ENCODE measurements at regions not wholly inside any gene's neighbourhood (a gene's known extent, or its start where the extent isn't known, plus 50 kb on each side); places are given as distances from the start of the nearest gene placed in this dataset.

DNA sequence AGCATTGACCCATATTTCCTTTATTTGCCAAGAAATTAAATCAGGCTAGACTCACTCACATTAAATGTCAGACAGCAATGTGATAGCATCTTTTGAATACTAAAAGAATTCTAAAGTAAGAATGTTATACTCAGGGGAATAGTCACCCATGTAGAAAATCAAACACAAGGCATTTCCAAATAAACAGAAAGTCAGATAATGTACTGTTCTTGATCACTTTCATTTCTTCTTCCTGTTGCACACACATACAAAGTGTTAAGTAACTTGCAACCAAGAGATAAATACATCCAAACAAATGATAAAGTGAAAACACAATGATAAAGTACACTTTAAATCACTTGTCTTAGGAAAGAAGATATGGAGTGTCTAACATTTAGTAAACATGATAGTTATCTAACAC, 1366.6 kb upstream of the MIR17HG start:
- no peak overlapping the region for H3K4me3 ChIP-seq
- no peaks in the 10 kb centered on the region for H3K27me3 ChIP-seq (replicated peaks; ENCODE audit: insufficient read depth)
- H3K4me1 ChIP-seq (replicated peaks), result no peaks in the 10 kb centered on the region
- no peak for TF ChIP-seq POLR2AphosphoS5 (IDR thresholded peaks at IDR 0.05)
- TF ChIP-seq, protein P1, sequence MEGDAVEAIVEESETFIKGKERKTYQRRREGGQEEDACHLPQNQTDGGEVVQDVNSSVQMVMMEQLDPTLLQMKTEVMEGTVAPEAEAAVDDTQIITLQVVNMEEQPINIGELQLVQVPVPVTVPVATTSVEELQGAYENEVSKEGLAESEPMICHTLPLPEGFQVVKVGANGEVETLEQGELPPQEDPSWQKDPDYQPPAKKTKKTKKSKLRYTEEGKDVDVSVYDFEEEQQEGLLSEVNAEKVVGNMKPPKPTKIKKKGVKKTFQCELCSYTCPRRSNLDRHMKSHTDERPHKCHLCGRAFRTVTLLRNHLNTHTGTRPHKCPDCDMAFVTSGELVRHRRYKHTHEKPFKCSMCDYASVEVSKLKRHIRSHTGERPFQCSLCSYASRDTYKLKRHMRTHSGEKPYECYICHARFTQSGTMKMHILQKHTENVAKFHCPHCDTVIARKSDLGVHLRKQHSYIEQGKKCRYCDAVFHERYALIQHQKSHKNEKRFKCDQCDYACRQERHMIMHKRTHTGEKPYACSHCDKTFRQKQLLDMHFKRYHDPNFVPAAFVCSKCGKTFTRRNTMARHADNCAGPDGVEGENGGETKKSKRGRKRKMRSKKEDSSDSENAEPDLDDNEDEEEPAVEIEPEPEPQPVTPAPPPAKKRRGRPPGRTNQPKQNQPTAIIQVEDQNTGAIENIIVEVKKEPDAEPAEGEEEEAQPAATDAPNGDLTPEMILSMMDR (IDR thresholded peaks at IDR 0.05), result no peak
- TF ChIP-seq POLR2A (IDR thresholded peaks at IDR 0.05), result no peak
- no peak for DNase-seq (ENCODE audit: low spot score)
- no peak overlapping the region for H3K27ac ChIP-seq
- H3K9me3 ChIP-seq, result no peaks in the 10 kb centered on the region
- intact Hi-C loops (cut with DNase I), result no loop called here
- H3K36me3 ChIP-seq, result no peaks in the 10 kb centered on the region

DNA sequence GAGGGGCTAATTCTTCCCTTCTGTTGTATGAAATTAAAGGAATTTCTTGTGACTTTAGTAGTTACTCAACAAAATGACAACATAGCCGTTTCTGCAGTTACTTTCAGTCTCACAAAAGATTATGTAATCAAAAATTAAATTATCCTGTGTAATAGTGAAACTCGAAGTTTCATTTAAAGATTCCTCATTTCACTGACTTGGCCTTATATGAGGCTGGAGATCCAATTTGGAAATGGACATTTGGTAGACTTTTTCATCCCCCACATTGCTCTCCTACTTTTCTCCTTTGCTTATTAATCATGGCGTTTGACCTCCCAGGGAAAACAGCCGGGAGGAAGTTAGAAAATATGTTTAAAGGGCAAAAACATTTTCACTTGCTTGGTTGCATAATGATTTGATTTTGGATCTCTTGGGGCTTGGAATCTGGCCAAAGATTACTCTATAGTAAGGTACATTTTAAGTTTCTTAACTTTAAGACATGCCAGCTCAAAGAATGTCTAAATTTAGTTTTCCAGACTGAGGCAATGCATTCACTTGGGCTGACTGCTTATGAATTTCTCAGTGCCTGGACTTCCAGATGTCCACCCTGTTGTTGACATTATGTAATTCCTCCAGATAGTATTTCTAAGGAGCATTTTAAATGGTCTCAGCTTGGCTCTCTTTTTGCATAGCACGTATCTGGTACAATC, 1364.9 kb upstream of the MIR17HG start:
- Histone ChIP-seq H3K4me1 (replicated peaks) (no peaks in the 10 kb centered on the region), H3K27me3 (replicated peaks; ENCODE audit: insufficient read depth) (no peaks in the 10 kb centered on the region), H3K27ac (no peak overlapping the region), H3K4me3 (no peak overlapping the region), H3K36me3 (no peaks in the 10 kb centered on the region), H3K9me3 (no peaks in the 10 kb centered on the region)
- intact Hi-C loops (cut with DNase I), result no loop called here
- no peak for TF ChIP-seq POLR2A (IDR thresholded peaks at IDR 0.05)
- TF ChIP-seq, protein P1 (IDR thresholded peaks at IDR 0.05), result no peak
- no peak for TF ChIP-seq POLR2AphosphoS5 (IDR thresholded peaks at IDR 0.05)
- 77% methylated on average over 5 of the region's 5 CpGs for WGBS
- DNase-seq (ENCODE audit: low spot score), result no peak

DNA sequence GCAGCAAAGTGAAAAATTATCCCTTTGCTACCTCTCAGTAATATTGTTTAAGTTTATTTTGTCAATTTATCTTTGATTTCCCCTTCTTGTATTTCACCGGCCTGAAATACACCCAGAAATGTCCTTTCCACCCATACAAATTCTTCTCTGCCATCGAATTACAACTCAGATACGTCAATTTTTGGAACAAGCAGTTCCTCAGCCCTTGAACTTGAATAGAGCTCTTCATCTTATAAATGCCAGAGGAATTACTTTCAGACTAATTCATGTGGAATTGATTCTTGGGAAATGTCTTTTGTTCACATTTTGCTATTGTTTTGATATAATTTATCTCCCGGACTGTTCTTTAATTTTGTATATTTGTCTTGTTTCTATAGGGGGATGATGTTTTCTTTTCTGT, 1359.3 kb upstream of the MIR17HG start:
- H3K27ac ChIP-seq, result no peak overlapping the region
- H3K27me3 ChIP-seq (replicated peaks; ENCODE audit: insufficient read depth), result no peaks in the 10 kb centered on the region
- DNase-seq (ENCODE audit: low spot score), result no peak
- no peaks in the 10 kb centered on the region for H3K4me1 ChIP-seq (replicated peaks)
- TF ChIP-seq POLR2A (IDR thresholded peaks at IDR 0.05) (no peak), POLR2AphosphoS5 (IDR thresholded peaks at IDR 0.05) (no peak)
- TF ChIP-seq, protein P1 (IDR thresholded peaks at IDR 0.05), result no peak
- no peaks in the 10 kb centered on the region for H3K9me3 ChIP-seq
- WGBS, result 27% methylated on average over 4 of the region's 4 CpGs
- H3K36me3 ChIP-seq, result no peaks in the 10 kb centered on the region
- intact Hi-C loops (cut with DNase I), result no loop called here
- no peak overlapping the region for H3K4me3 ChIP-seq

DNA sequence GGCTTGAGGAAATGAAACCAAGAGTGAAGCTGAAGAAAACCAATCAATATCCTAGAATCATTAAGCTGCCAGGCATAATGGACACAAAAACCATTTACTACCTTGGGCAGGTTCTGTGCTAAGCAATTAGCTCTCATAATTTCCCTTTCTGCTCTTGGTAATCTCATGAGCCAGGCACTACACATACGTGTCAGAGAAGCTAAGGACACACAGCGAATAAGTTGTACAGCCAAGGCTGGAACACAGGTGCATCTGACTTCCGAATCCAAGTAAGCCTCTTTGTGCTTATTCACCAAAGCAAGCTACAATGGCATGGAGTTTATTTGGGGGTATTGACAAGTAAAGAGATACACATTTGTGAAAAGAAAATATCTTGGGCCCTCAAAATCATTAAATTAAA, 1343.9 kb upstream of the MIR17HG start:
- Histone ChIP-seq H3K27me3 (replicated peaks; ENCODE audit: insufficient read depth) (no peaks in the 10 kb centered on the region), H3K36me3 (no peaks in the 10 kb centered on the region), H3K9me3 (no peaks in the 10 kb centered on the region), H3K27ac (no peak overlapping the region), H3K4me1 (replicated peaks) (no peaks in the 10 kb centered on the region), H3K4me3 (no peak overlapping the region)
- WGBS, result 93% methylated on average over 3 of the region's 3 CpGs
- intact Hi-C loops (cut with DNase I), result no loop called here
- TF ChIP-seq, protein P1 (IDR thresholded peaks at IDR 0.05), result no peak
- TF ChIP-seq POLR2A (IDR thresholded peaks at IDR 0.05) (no peak), POLR2AphosphoS5 (IDR thresholded peaks at IDR 0.05) (no peak)
- DNase-seq (ENCODE audit: low spot score), result no peak

DNA sequence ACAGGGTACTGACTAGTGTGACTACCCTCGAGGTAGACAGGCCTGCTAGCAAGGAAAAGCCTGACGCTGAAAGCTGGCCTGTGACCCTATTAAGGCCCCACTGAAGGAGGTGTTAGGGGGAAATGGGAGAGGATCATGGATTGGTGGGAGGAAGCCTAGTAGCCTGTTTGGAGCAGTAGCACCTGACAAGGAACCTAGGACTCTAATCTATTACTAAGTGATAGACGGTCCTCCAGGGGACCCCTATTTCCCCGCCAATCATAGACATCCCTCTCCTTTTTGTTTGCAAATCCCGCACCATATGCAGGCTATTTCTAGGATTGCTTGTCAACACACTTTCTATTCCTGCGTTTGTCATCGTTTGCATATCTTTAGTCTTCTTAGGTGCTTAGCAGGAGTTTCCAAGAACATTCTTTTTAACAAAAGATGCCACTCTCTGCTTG, 1338.8 kb upstream of the MIR17HG start:
- H3K27me3 ChIP-seq (replicated peaks; ENCODE audit: insufficient read depth), result no peaks in the 10 kb centered on the region
- TF ChIP-seq, protein P1 (IDR thresholded peaks at IDR 0.05), result no peak
- TF ChIP-seq POLR2A (IDR thresholded peaks at IDR 0.05), result no peak
- no peak for TF ChIP-seq POLR2AphosphoS5 (IDR thresholded peaks at IDR 0.05)
- no peak overlapping the region for H3K4me3 ChIP-seq
- 63% methylated on average over 7 of the region's 7 CpGs for WGBS
- no peaks in the 10 kb centered on the region for H3K9me3 ChIP-seq
- intact Hi-C loops (cut with DNase I), result no loop called here
- no peaks in the 10 kb centered on the region for H3K36me3 ChIP-seq
- no peak for DNase-seq (ENCODE audit: low spot score)
- H3K4me1 ChIP-seq (replicated peaks), result no peaks in the 10 kb centered on the region
- H3K27ac ChIP-seq, result no peak overlapping the region

All from prostate gland (tissue), 2 donors.